GM21723 (cell line): ENCODE measurements at regions not wholly inside any gene's neighbourhood (a gene's known extent, or its start where the extent isn't known, plus 50 kb on each side); places are given as distances from the start of the nearest gene placed in this dataset.

Experiments
- ATAC-seq: cut with Tn5 transposase; IDR thresholded peaks from one replicate; pipeline ENCODE4 v1.9.1; 2021; ENCODE audit warnings: mild to moderate bottlenecking, moderate library complexity; ENCODE audit not compliant: unreplicated experiment

- no peak for ATAC-seq
These were observed 196.6 kb downstream of the OTOR start for GRCh38 chr20:16944745-16945144.

- ATAC-seq = no peak
These were observed 197.5 kb downstream of the OTOR start for GRCh38 chr20:16945619-16946018.

GRCh38 chr20:16946097-16946496 lies 197.9 kb downstream of the OTOR start:
- no peak for ATAC-seq

- no peak for ATAC-seq
These were observed 199.3 kb downstream of the OTOR start for GRCh38 chr20:16947479-16947878.

GRCh38 chr20:16951876-16952275 lies 203.7 kb downstream of the OTOR start:
- no peak for ATAC-seq

- ATAC-seq = no peak
These were observed 204.8 kb downstream of the OTOR start for GRCh38 chr20:16952965-16953364.

GRCh38 chr20:16953858-16954257 lies 205.7 kb downstream of the OTOR start:
- ATAC-seq = no peak

GRCh38 chr20:16955462-16955861 lies 207.3 kb downstream of the OTOR start:
- ATAC-seq = no peak

- ATAC-seq = no peak
These were observed 207.8 kb downstream of the OTOR start for GRCh38 chr20:16955971-16956370.

- ATAC-seq = no peak
These were observed 217.2 kb downstream of the OTOR start for GRCh38 chr20:16965401-16965800.

GRCh38 chr20:16966276-16966880 lies 218.2 kb downstream of the OTOR start:
- ATAC-seq = no peak

GRCh38 chr20:16968099-16968498 lies 219.9 kb downstream of the OTOR start:
- ATAC-seq = no peak

GRCh38 chr20:16970776-16971175 lies 222.6 kb downstream of the OTOR start:
- no peak for ATAC-seq

GRCh38 chr20:16974080-16974854 lies 226.1 kb downstream of the OTOR start:
- ATAC-seq = no peak

GRCh38 chr20:16974855-16975162 lies 226.7 kb downstream of the OTOR start:
- ATAC-seq = no peak

- no peak for ATAC-seq
These were observed 227.5 kb downstream of the OTOR start for GRCh38 chr20:16975682-16976081.

GRCh38 chr20:16978497-16978896 lies 230.3 kb downstream of the OTOR start:
- no peak for ATAC-seq

- no peak for ATAC-seq
These were observed 234.1 kb downstream of the OTOR start for GRCh38 chr20:16982091-16982726.

GRCh38 chr20:16984481-16984880 lies 236.3 kb downstream of the OTOR start:
- no peak for ATAC-seq

- no peak for ATAC-seq
These were observed 223.5 kb upstream of the PCSK2 start for GRCh38 chr20:17003170-17003870.

- no peak for ATAC-seq
These were observed 216.7 kb upstream of the PCSK2 start for GRCh38 chr20:17010181-17010580.
